AG10803 (cell line): ENCODE measurements at regions not wholly inside any gene's neighbourhood (a gene's known extent, or its start where the extent isn't known, plus 50 kb on each side); places are given as distances from the start of the nearest gene placed in this dataset.

Source experiments
- DNase-seq: peaks from one replicate; pipeline ENCODE4 v3.0.0; 2010; ENCODE audit warnings: low read depth
- H3K4me3 ChIP-seq: 2 replicates; pipeline ENCODE4 v1.5.1; 2011; ENCODE audit warnings: mild to moderate bottlenecking, low read length, control low read depth
- TF ChIP-seq, protein P1 (sequence below): conservative IDR thresholded peaks from 2 replicates; pipeline ENCODE4 v1.5.1; 2011; ENCODE audit warnings: mild to moderate bottlenecking, low read length, control low read depth, inconsistent platforms

DNA sequence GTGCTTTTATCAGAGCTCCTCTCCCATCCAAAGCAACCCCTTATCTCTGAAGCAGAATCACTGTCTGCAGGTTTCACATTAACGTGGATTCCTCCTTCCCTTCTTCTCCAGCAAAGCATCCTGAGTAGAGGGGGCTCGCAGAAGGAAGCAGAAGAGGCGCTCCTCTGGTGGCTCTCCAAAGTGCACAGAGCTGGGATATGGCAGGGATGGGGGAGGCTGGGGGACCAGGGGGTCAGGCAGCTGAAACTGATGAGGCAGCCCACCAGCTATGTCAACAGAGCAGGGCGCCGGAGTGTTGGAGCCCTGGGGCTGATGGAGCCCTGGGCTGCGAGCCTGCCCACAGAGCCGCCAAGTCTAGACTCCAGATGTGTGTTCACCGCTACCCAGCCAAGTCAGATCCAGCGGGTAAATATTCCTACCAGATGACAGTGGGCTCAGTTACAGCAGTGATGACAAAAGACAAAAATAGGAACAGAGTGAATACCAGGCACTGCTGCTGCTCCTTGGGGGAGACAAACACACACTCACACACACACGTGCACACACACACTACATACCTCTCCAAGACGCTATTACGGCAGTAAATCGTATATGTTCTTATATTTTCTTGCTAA, 678.3 kb upstream of the ID2 start:
- DNase-seq, result peak; percentile 90
- peak overlapping the region; percentile 29 for H3K4me3 ChIP-seq
- TF ChIP-seq, protein P1, sequence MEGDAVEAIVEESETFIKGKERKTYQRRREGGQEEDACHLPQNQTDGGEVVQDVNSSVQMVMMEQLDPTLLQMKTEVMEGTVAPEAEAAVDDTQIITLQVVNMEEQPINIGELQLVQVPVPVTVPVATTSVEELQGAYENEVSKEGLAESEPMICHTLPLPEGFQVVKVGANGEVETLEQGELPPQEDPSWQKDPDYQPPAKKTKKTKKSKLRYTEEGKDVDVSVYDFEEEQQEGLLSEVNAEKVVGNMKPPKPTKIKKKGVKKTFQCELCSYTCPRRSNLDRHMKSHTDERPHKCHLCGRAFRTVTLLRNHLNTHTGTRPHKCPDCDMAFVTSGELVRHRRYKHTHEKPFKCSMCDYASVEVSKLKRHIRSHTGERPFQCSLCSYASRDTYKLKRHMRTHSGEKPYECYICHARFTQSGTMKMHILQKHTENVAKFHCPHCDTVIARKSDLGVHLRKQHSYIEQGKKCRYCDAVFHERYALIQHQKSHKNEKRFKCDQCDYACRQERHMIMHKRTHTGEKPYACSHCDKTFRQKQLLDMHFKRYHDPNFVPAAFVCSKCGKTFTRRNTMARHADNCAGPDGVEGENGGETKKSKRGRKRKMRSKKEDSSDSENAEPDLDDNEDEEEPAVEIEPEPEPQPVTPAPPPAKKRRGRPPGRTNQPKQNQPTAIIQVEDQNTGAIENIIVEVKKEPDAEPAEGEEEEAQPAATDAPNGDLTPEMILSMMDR, result no peak

DNA sequence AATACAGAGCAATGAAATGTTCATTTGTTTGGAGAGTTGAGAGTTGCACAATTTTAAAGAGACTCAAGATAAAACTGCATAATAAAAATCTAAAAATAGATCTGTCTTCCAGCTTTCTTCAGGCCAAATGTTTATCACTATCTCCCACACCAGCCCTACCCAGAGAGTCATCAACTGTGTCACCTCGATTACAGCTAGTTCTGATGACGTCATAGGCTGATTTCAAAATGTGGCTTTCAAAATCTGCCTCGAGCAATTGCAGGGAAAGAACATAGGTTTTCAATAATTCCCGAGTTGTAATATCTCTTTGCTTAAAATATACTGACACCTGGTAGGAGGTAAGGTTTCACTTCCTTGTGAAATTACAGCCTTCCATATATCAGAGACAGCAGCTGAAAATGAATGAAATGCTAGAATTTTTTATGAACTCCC, 677.6 kb upstream of the ID2 start:
- TF ChIP-seq, protein P1, result no peak
- H3K4me3 ChIP-seq, result peak overlapping the region; percentile 21; the same call in 1 of the 2 replicates
- DNase-seq, result peak; percentile 91

DNA sequence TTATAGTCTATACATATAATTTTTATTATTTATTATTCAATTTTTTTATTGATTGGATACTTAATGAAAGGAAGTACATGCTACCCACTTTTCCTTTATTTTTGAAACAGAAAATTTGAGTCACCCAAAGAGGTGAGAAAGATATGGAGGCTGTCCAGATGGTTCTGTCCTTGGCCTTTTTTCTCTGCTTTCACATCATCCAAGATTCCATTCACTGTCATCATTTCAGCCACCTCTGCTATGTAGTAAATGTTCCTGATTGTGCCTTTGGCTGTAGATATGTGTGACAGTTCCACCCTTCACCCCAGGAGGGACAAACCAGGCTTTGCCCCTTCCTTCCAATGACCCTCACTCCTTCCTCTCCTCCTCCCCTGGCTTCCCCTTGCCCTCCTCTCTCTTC, 675.7 kb upstream of the ID2 start:
- DNase-seq, result peak; percentile 9
- H3K4me3 ChIP-seq, result no peak overlapping the region
- TF ChIP-seq, protein P1, result no peak

DNA sequence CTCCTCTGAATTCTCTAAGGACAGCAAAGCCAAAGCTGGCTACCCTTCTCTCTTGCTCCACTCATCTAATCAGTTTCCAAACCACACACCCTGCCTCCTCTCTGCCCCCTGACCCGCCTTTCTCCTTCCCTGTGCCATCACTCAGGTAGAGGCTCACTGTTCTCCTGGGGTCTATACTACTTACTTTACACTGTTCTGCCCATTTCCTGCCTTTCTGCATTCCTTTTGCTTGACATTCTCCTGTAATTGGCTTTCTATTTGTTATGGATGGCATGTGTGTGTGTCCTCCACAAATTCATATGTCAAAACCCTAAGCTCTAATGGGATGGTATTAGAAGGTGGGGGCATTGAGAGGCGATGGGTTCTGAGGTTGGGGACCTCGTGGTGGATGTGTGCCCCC, 675.2 kb upstream of the ID2 start:
- TF ChIP-seq, protein P1, result no peak
- H3K4me3 ChIP-seq, result no peak overlapping the region
- DNase-seq, result peak; percentile 20

DNA sequence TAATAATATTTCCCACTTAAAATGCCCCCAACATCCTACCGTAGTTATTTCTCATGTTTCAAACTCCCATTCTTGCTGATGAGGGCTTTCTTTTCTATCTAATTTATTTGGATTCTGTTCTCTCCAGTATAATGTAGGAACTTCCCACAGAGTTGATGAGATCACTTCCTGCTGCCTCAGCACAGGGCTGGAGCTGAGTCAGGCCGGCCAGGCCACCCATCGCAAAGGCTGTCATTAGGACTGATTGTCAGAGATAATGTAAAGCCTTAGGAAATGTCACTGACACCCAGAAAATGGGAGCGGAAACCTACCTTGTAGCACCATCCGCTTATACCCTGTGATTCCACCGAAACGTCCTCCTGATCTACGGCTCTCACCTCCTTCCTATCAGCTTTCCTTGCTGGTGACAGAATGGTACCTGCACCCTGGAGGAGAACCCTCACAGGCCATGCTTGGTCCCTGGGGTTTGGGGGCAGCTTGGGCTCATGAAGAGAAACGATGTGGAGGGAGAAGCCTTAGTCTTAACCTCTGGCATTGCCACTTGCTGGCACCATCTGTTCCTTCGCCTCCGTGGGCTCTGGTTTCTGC, 672.8 kb upstream of the ID2 start:
- TF ChIP-seq, protein P1, result no peak
- DNase-seq, result no peak
- H3K4me3 ChIP-seq, result no peak overlapping the region

DNA sequence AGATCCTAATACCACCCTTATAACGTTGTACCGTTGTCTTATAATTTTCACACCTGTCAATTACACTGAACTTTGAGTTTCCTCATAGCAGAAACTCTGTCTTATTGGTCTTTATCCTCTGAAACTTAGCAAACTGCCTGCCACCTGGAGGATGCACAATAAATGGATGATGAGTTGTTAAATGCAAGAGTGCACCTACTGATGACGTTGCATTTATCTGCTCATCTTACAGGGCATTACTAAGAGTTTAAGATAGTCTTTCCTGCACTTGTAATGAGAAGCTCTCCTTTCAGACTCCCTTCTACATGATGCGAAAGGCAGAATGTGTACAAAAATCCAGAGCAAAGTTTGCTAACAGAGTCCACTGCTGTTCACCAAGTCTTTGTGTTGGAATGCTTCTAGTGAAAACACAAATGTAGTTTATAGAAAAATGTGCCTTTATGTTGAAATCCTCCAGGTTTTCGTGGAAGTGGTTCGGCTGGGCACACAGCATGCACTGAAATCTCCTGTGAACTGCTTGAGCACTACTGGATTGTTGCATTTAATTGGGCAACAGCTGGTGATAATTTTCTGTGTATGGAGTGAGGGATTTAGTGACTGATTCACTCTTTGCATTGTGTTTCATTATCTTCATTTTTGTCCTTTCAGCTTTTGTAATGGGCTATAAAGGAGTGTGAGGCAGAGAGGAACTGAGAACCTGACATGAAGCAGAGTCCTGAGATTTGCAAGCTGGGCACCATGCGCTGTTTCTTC, 665.8 kb upstream of the ID2 start:
- DNase-seq, result peak; percentile 62
- TF ChIP-seq, protein P1, result no peak
- H3K4me3 ChIP-seq, result no peak overlapping the region
